Right atrium auricular region (tissue), 2 donors: ENCODE measurements at regions not wholly inside any gene's neighbourhood (a gene's known extent, or its start where the extent isn't known, plus 50 kb on each side); places are given as distances from the start of the nearest gene placed in this dataset.

Experiments
- DNase-seq: peaks from one replicate; pipeline ENCODE4 v3.0.0-alpha.2; 2019; ENCODE audit warnings: low spot score
- H3K27ac ChIP-seq, 2 donors: fragments of 200-600 bp; sonication (generic); 1 replicate in 1 of 2; 2 replicates in 1 of 2; pipeline ENCODE4 v1.5.1; 2016 to 2019
- H3K27me3 ChIP-seq, 2 donors: fragments of 200-600 bp; sonication (generic); one replicate each; pipeline versions ENCODE4 v1.5.1 to v1.6.0; 2017 to 2019
- H3K36me3 ChIP-seq: fragments of 200-600 bp; sonication (generic); one replicate; pipeline ENCODE4 v1.5.1; 2016
- H3K4me1 ChIP-seq, 2 donors: fragments of 200-600 bp; sonication (generic); one replicate each; pipeline versions ENCODE4 v1.5.1 to v1.6.0; 2017 to 2019
- H3K4me3 ChIP-seq, 2 donors: fragments of 200-600 bp; sonication (generic); 1 replicate in 1 of 2; 2 replicates in 1 of 2; pipeline ENCODE4 v1.5.1; 2017 to 2019; ENCODE audit warnings: mild to moderate bottlenecking in 1 of 2, moderate library complexity in 1 of 2
- H3K9me3 ChIP-seq, 2 donors: fragments of 200-600 bp; sonication (generic); one replicate each; pipeline ENCODE4 v1.5.1; 2019
- CTCF ChIP-seq, 2 donors: fragments of 200-600 bp; sonication (generic); IDR thresholded peaks; one replicate each; pipeline ENCODE4 v1.5.1; 2019; ENCODE audit warnings: antibody characterized with exemption in 2 of 2

GRCh38 chr2:142200062-142200461 lies 69.2 kb upstream of the LRP1B start:
- Histone ChIP-seq H3K9me3 (no peaks in the 10 kb centered on the region), H3K4me3 (no peak overlapping the region), H3K27me3 (no peaks in the 10 kb centered on the region), H3K36me3 (no peaks in the 10 kb centered on the region), H3K4me1 (no peaks in the 10 kb centered on the region), H3K27ac (no peak overlapping the region)
- DNase-seq: no peak
- no peak for TF ChIP-seq CTCF (IDR thresholded peaks at IDR 0.05)

DNA sequence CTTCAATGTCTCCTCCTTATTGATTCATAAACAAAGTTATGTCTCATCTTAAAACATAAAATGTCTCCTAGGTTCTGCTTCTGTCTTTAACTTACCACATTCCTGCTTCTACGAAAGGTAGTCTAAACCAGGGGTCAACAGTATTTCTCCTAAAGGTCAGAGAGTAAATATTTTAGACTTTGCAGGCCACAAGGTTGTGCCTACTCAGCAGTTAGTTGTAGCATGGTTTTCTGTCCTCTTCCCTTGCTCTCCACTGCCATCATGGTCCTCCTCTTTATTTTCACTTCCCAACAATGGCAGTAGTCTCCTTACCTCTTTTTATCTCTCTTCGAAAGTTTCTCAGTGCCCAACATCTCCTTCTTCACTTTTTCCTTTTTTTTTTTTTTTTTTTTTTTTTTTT lies 68.3 kb upstream of the LRP1B start:
- H3K27ac ChIP-seq: no peak overlapping the region

GRCh38 chr2:142190805-142191204 lies 60.0 kb upstream of the LRP1B start:
- Histone ChIP-seq H3K4me3 (no peak overlapping the region), H3K27ac (no peak overlapping the region), H3K36me3 (no peaks in the 10 kb centered on the region), H3K4me1 (peaks cover 0 to 4% of the 10 kb centered on the region in 2 donors), H3K27me3 (no peaks in the 10 kb centered on the region), H3K9me3 (no peaks in the 10 kb centered on the region)
- no peak for DNase-seq
- no peak for TF ChIP-seq CTCF (IDR thresholded peaks at IDR 0.05)

More for the DNA sequence above, 68.3 kb upstream of the LRP1B start:
- H3K27me3 ChIP-seq: no peaks in the 10 kb centered on the region
- DNase-seq: no peak
- no peaks in the 10 kb centered on the region for H3K9me3 ChIP-seq
- no peak for TF ChIP-seq CTCF (IDR thresholded peaks at IDR 0.05)
- no peaks in the 10 kb centered on the region for H3K4me1 ChIP-seq
- no peak overlapping the region for H3K4me3 ChIP-seq
- H3K36me3 ChIP-seq: no peaks in the 10 kb centered on the region

- no peak overlapping the region for H3K4me3 ChIP-seq
- TF ChIP-seq CTCF (IDR thresholded peaks at IDR 0.05): no peak
- peaks cover 0 to 4% of the 10 kb centered on the region in 2 donors for H3K4me1 ChIP-seq
- no peak overlapping the region for H3K27ac ChIP-seq
- no peaks in the 10 kb centered on the region for H3K27me3 ChIP-seq
- no peak for DNase-seq
- no peaks in the 10 kb centered on the region for H3K36me3 ChIP-seq
- H3K9me3 ChIP-seq: no peaks in the 10 kb centered on the region
Observed at GRCh38 chr2:142189501-142189900, 58.7 kb upstream of the LRP1B start.

DNA sequence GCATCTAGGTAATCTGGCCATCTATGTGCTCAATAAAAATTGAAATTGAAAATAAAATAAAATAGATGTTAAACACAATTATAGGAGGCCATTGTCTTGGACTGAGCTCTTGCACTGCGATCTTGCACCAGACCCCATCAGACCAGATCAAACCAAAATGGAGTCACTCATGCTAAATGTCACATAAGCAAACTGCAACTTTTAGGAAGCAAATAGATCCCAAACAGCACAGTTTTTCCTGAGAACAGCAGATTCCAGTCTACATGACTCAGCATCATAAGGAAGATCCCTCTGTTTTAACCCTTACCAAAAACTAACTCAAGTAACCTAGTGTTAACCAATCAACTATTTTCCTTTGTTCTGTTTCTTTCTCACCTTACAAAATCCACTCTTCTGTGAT lies 57.7 kb upstream of the LRP1B start:
- Histone ChIP-seq H3K9me3 (no peaks in the 10 kb centered on the region), H3K4me3 (no peak overlapping the region), H3K27ac (no peak overlapping the region), H3K27me3 (no peaks in the 10 kb centered on the region), H3K36me3 (no peaks in the 10 kb centered on the region), H3K4me1 (peaks cover 0 to 4% of the 10 kb centered on the region in 2 donors)
- no peak for TF ChIP-seq CTCF (IDR thresholded peaks at IDR 0.05)
- DNase-seq: no peak

- H3K4me3 ChIP-seq: no peak overlapping the region
- H3K9me3 ChIP-seq: no peaks in the 10 kb centered on the region
- DNase-seq: no peak
- no peaks in the 10 kb centered on the region for H3K4me1 ChIP-seq
- H3K27me3 ChIP-seq: no peaks in the 10 kb centered on the region
- H3K36me3 ChIP-seq: no peaks in the 10 kb centered on the region
- TF ChIP-seq CTCF (IDR thresholded peaks at IDR 0.05): peak in 1 of 2 donors; percentile 45
- no peak overlapping the region for H3K27ac ChIP-seq
Observed at GRCh38 chr2:142180820-142181533, 50.2 kb upstream of the LRP1B start.
